Right atrium auricular region (tissue), 2 donors: ENCODE measurements at regions not wholly inside any gene's neighbourhood (a gene's known extent, or its start where the extent isn't known, plus 50 kb on each side); places are given as distances from the start of the nearest gene placed in this dataset.
"Not testable (repeated sequence)": the region's sequence is repeated elsewhere in the genome, so short reads cannot be mapped to it uniquely, and the experiment has no call there.

ENCODE experiments used
- DNase-seq: peaks from one replicate; pipeline ENCODE4 v3.0.0-alpha.2; 2019; ENCODE audit warnings: low spot score
- H3K27ac ChIP-seq, 2 donors: fragments of 200-600 bp; sonication (generic); 1 replicate in 1 of 2; 2 replicates in 1 of 2; pipeline ENCODE4 v1.5.1; 2016 to 2019
- H3K27me3 ChIP-seq, 2 donors: fragments of 200-600 bp; sonication (generic); one replicate each; pipeline versions ENCODE4 v1.5.1 to v1.6.0; 2017 to 2019
- H3K36me3 ChIP-seq: fragments of 200-600 bp; sonication (generic); one replicate; pipeline ENCODE4 v1.5.1; 2016
- H3K4me1 ChIP-seq, 2 donors: fragments of 200-600 bp; sonication (generic); one replicate each; pipeline versions ENCODE4 v1.5.1 to v1.6.0; 2017 to 2019
- H3K4me3 ChIP-seq, 2 donors: fragments of 200-600 bp; sonication (generic); 1 replicate in 1 of 2; 2 replicates in 1 of 2; pipeline ENCODE4 v1.5.1; 2017 to 2019; ENCODE audit warnings: mild to moderate bottlenecking in 1 of 2, moderate library complexity in 1 of 2
- H3K9me3 ChIP-seq, 2 donors: fragments of 200-600 bp; sonication (generic); one replicate each; pipeline ENCODE4 v1.5.1; 2019
- CTCF ChIP-seq, 2 donors: fragments of 200-600 bp; sonication (generic); IDR thresholded peaks; one replicate each; pipeline ENCODE4 v1.5.1; 2019; ENCODE audit warnings: antibody characterized with exemption in 2 of 2

- no peak for DNase-seq
- no peaks in the 10 kb centered on the region for H3K9me3 ChIP-seq
- TF ChIP-seq CTCF (IDR thresholded peaks at IDR 0.05): no peak
- peak overlapping the region in 1 of 2 donors; percentile 31 for H3K27ac ChIP-seq
- H3K4me3 ChIP-seq: no peak overlapping the region
- H3K27me3 ChIP-seq: no peaks in the 10 kb centered on the region
- no peaks in the 10 kb centered on the region for H3K36me3 ChIP-seq
- H3K4me1 ChIP-seq: peaks cover 0 to 14% of the 10 kb centered on the region in 2 donors
Measured at GRCh38 chr14:99034711-99035171, 237.3 kb downstream of the BCL11B start.

- Histone ChIP-seq H3K36me3 (no peaks in the 10 kb centered on the region), H3K27ac (peak overlapping the region in 1 of 2 donors; percentile 31), H3K27me3 (no peaks in the 10 kb centered on the region), H3K4me1 (peaks cover 0 to 14% of the 10 kb centered on the region in 2 donors), H3K4me3 (no peak overlapping the region), H3K9me3 (no peaks in the 10 kb centered on the region)
- DNase-seq: peak; percentile 71
- no peak for TF ChIP-seq CTCF (IDR thresholded peaks at IDR 0.05)
Measured at GRCh38 chr14:99035268-99035667, 236.7 kb downstream of the BCL11B start.

- peak; percentile 92 for DNase-seq
- peak overlapping the region; percentile 31 to 57 for H3K27ac ChIP-seq
- H3K4me1 ChIP-seq: peaks cover 0 to 14% of the 10 kb centered on the region in 2 donors
- H3K36me3 ChIP-seq: no peaks in the 10 kb centered on the region
- H3K9me3 ChIP-seq: no peaks in the 10 kb centered on the region
- H3K4me3 ChIP-seq: peak overlapping the region in 1 of 2 donors; percentile 26
- no peak for TF ChIP-seq CTCF (IDR thresholded peaks at IDR 0.05)
- no peaks in the 10 kb centered on the region for H3K27me3 ChIP-seq
Measured at GRCh38 chr14:99035712-99036610, 236.0 kb downstream of the BCL11B start.

GRCh38 chr14:99036611-99037293 lies 235.2 kb downstream of the BCL11B start:
- no peak for DNase-seq
- no peaks in the 10 kb centered on the region for H3K9me3 ChIP-seq
- H3K27me3 ChIP-seq: no peaks in the 10 kb centered on the region
- peaks cover 0 to 14% of the 10 kb centered on the region in 2 donors for H3K4me1 ChIP-seq
- H3K36me3 ChIP-seq: no peaks in the 10 kb centered on the region
- TF ChIP-seq CTCF (IDR thresholded peaks at IDR 0.05): no peak
- peak overlapping the region; percentile 31 to 57 for H3K27ac ChIP-seq
- no peak overlapping the region for H3K4me3 ChIP-seq

GRCh38 chr14:99037326-99037725 lies 234.7 kb downstream of the BCL11B start:
- H3K9me3 ChIP-seq, DNase-seq, H3K27ac ChIP-seq, H3K36me3 ChIP-seq, H3K4me3 ChIP-seq, H3K27me3 ChIP-seq: not testable (repeated sequence)
- peaks cover 0 to 14% of the 10 kb centered on the region in 2 donors for H3K4me1 ChIP-seq

GRCh38 chr14:99037777-99038430 lies 234.1 kb downstream of the BCL11B start:
- no peak overlapping the region for H3K27ac ChIP-seq
- no peak for TF ChIP-seq CTCF (IDR thresholded peaks at IDR 0.05)

More at GRCh38 chr14:99037777-99038430, 234.1 kb downstream of the BCL11B start:
- no peaks in the 10 kb centered on the region for H3K27me3 ChIP-seq
- H3K9me3 ChIP-seq: no peaks in the 10 kb centered on the region
- no peak overlapping the region for H3K4me3 ChIP-seq
- H3K36me3 ChIP-seq: no peaks in the 10 kb centered on the region
- DNase-seq: no peak
- peaks cover 0 to 14% of the 10 kb centered on the region in 2 donors for H3K4me1 ChIP-seq
